ENCODE measurements at regions not wholly inside any gene's neighbourhood (a gene's known extent, or its start where the extent isn't known, plus 50 kb on each side); places are given as distances from the start of the nearest gene placed in this dataset.

DNA sequence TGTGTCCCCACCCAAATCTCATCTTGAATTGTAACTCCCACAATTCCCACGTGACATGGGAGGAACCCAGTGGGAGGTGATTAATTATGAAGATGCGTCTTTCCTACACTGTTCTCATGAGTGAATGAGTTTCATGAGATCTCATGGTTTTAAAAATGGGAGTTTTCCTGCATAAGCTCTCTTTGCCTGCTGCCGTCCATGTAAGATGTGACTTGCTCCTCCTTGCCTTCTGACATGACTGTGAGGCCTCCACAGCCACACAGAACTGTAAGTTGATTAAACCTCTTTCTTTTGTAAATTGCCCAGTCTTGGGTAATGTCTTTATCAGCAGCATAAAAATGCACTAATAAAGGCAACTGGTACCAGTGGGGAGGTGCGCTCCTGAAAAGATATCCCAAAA is 67.7 kb upstream of the DRGX start:
- Mint-ChIP-seq H3K4me3 (no peak overlapping the region), H3K9me3 (peaks cover 9% of the 10 kb centered on the region), H3K36me3 (ENCODE audit: insufficient read depth) (peaks cover 68% of the 10 kb centered on the region), H3K4me1 (ENCODE audit: low read depth) (no peaks in the 10 kb centered on the region), H3K27me3 (ENCODE audit: low read depth) (no peaks in the 10 kb centered on the region)
- DNase-seq (no peak), ATAC-seq (no peak)

GRCh38 chr10:49458869-49459268 is 63.0 kb upstream of the DRGX start:
- ATAC-seq (no peak), DNase-seq (no peak)
- Mint-ChIP-seq H3K4me3 (no peak overlapping the region), H3K4me1 (ENCODE audit: low read depth) (no peaks in the 10 kb centered on the region), H3K27me3 (ENCODE audit: low read depth) (no peaks in the 10 kb centered on the region), H3K36me3 (ENCODE audit: insufficient read depth) (peaks cover 63% of the 10 kb centered on the region), H3K9me3 (peaks cover 15% of the 10 kb centered on the region)

DNA sequence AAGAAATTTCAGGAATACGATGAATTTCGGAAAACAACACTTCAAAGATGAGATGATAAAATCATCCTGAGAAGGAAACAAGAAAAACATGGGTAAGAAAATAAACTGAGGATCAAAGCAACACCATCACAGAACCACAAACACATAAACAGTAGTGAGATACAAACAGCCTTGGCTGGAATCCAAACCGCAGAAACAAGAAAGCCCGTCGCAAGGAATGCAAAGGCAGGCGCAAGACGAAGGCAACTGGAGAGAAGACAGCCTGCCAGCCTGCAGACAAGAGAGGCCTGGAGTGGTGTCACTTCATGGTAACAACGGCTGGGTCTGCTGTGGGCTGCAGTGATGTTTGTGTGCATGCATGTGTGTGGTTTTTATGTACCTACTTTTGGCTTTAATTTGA is 61.8 kb upstream of the DRGX start:
- no peak for ATAC-seq
- no peak for DNase-seq
- no peak overlapping the region for H3K4me3 Mint-ChIP-seq
- H3K27me3 Mint-ChIP-seq (ENCODE audit: low read depth): no peaks in the 10 kb centered on the region
- no peaks in the 10 kb centered on the region for H3K4me1 Mint-ChIP-seq (ENCODE audit: low read depth)
- H3K9me3 Mint-ChIP-seq: peaks cover 20% of the 10 kb centered on the region
- peaks cover 54% of the 10 kb centered on the region for H3K36me3 Mint-ChIP-seq (ENCODE audit: insufficient read depth)

DNA sequence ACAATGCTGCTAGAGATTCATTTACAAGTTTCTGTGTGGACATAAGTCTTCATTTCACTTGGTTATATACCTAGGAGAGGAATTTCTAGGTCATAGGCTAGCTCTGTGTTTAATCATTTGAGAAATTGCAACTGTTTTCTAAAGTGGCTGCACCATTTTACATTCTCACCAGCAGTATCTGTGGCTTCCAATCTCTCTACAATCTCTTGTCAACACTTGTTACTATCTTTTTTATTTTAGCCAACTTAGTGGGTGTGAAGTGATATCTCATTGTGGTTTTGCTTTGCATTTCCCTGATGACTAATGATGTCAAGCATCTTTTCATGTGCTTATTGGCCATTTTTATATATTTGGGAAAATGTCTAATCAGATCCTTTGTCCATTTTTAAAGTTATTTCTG is 53.0 kb upstream of the DRGX start:
- Mint-ChIP-seq H3K4me3 (no peak overlapping the region), H3K9me3 (peaks cover 40% of the 10 kb centered on the region), H3K27me3 (ENCODE audit: low read depth) (no peaks in the 10 kb centered on the region), H3K36me3 (ENCODE audit: insufficient read depth) (peaks cover under 1% of the 10 kb centered on the region), H3K4me1 (ENCODE audit: low read depth) (no peaks in the 10 kb centered on the region)
- ATAC-seq (no peak), DNase-seq (no peak)

DNA sequence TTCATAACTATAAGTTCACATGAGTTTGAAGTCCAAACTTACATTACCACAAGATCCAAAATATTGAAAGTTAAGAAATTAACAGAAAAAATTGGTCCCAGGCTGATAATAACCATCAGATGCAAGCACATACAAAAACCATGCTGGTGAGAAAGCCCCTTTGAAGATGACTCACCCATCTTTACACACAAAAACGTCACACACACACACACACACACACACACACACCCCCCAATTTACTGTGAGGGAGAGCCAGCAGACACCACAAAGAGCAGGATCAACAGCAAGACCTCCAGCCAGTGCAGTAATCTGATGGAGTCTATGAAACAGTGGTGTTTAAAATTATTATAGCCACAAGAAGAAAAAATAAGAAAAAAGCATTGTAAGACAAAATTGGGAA is 50.1 kb upstream of the DRGX start:
- H3K4me1 Mint-ChIP-seq (ENCODE audit: low read depth): peaks cover 13% of the 10 kb centered on the region
- H3K36me3 Mint-ChIP-seq (ENCODE audit: insufficient read depth): peaks cover 2% of the 10 kb centered on the region
- peaks cover 6% of the 10 kb centered on the region for H3K27me3 Mint-ChIP-seq (ENCODE audit: low read depth)
- H3K9me3 Mint-ChIP-seq: peaks cover 18% of the 10 kb centered on the region
- no peak overlapping the region for H3K4me3 Mint-ChIP-seq
- DNase-seq (no peak), ATAC-seq (no peak)
